ENCODE measurements at regions not wholly inside any gene's neighbourhood (a gene's known extent, or its start where the extent isn't known, plus 50 kb on each side); places are given as distances from the start of the nearest gene placed in this dataset.

DNA sequence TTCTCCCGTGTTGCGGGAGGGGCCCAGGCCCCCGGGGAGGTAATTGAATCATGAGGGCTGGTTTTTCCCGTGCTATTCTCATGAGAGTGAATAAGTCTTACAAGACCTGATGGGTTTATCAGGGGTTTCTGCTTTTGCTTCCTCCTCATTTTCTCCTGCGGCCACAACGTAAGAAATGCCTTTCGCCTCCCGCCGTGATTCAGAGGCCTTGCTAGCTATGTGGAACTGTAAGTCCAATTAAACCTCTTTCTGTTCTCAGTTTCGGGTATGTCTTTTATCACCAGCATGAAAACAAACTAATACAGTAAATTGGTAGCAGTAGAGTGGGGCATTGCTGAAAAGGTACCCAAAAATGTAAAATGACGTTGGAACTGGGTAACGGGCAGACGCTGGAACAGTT, 1035.1 kb downstream of the DTWD2 start:
- TF ChIP-seq, protein P1, sequence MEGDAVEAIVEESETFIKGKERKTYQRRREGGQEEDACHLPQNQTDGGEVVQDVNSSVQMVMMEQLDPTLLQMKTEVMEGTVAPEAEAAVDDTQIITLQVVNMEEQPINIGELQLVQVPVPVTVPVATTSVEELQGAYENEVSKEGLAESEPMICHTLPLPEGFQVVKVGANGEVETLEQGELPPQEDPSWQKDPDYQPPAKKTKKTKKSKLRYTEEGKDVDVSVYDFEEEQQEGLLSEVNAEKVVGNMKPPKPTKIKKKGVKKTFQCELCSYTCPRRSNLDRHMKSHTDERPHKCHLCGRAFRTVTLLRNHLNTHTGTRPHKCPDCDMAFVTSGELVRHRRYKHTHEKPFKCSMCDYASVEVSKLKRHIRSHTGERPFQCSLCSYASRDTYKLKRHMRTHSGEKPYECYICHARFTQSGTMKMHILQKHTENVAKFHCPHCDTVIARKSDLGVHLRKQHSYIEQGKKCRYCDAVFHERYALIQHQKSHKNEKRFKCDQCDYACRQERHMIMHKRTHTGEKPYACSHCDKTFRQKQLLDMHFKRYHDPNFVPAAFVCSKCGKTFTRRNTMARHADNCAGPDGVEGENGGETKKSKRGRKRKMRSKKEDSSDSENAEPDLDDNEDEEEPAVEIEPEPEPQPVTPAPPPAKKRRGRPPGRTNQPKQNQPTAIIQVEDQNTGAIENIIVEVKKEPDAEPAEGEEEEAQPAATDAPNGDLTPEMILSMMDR (IDR thresholded peaks at IDR 0.05) = no peak
- TF ChIP-seq POLR2A (IDR thresholded peaks at IDR 0.05) = no peak

All from thyroid gland (tissue), 4 donors.